IMR-90 (cell line): ENCODE measurements at regions not wholly inside any gene's neighbourhood (a gene's known extent, or its start where the extent isn't known, plus 50 kb on each side); places are given as distances from the start of the nearest gene placed in this dataset.

ENCODE experiments used
- ATAC-seq: fragments of 200-7000 bp; cut with Tn5 transposase; 2 replicates; pipeline ENCODE4 v1.9.1; 2020; ENCODE audit warnings: low read depth, mild to moderate bottlenecking, moderate library complexity
- BruUV-seq: library from RNA; stranded (reverse); fragments of 400-500 nt; replicated peaks from 2 replicates; lab custom pipeline; 2021; lab: Mats Ljungman, UMichigan
- CTCF ChIA-PET: fragments of 300-600 bp; formaldehyde crosslinking; extraction: SDS; loops from one replicate; lab custom pipeline; 2021; ENCODE audit warnings: antibody characterized with exemption; lab: Yijun Ruan, JAX
- POLR2A ChIA-PET: fragments of 300-600 bp; sonication (Branson Sonifier 250); formaldehyde crosslinking; loops from one replicate; lab custom pipeline; 2022; ENCODE audit warnings: antibody characterized with exemption; ENCODE audit not compliant: unreplicated experiment; lab: Charles Lee
- DNase-seq: peaks from one replicate; pipeline ENCODE4 v3.0.0; 2013
- H2AFZ ChIP-seq: replicated peaks from 2 replicates; pipeline ENCODE3; 2013; ENCODE audit warnings: low read length, mild to moderate bottlenecking; ENCODE audit not compliant: poor library complexity
- H2AK5ac ChIP-seq: 2 replicates; pipeline ENCODE4 v1.6.1; 2013; ENCODE audit warnings: low read depth, low read length, inconsistent platforms
- H2AK9ac ChIP-seq: replicated peaks from 2 replicates; pipeline ENCODE3; 2013; ENCODE audit warnings: mild to moderate bottlenecking, low read depth, low read length, moderate library complexity; ENCODE audit not compliant: poor library complexity
- H2BK120ac ChIP-seq: 2 replicates; pipeline ENCODE4 v1.6.1; 2013; ENCODE audit warnings: low read depth, low read length, inconsistent platforms
- H2BK15ac ChIP-seq: 3 replicates; pipeline ENCODE4 v1.6.1; 2013; ENCODE audit warnings: low read depth, low read length, inconsistent platforms
- H2BK20ac ChIP-seq: 2 replicates; pipeline ENCODE4 v1.6.1; 2013; ENCODE audit warnings: low read depth, mild to moderate bottlenecking, inconsistent platforms, low read length, moderate library complexity
- H2BK5ac ChIP-seq: 2 replicates; pipeline ENCODE4 v1.6.1; 2013; ENCODE audit warnings: mild to moderate bottlenecking, low read depth, low read length, inconsistent platforms; ENCODE audit not compliant: poor library complexity, severe bottlenecking
- H3K14ac ChIP-seq: replicated peaks from 2 replicates; pipeline ENCODE4 v1.6.1; 2013; ENCODE audit warnings: low read depth, low read length, inconsistent platforms
- H3K18ac ChIP-seq: 2 replicates; pipeline ENCODE4 v1.6.1; 2013; ENCODE audit warnings: low read depth, low read length, control low read depth
- H3K23ac ChIP-seq: 2 replicates; pipeline ENCODE4 v1.6.1; 2013; ENCODE audit warnings: low read depth, low read length, inconsistent platforms
- H3K27ac ChIP-seq: 2 replicates; pipeline ENCODE4 v1.5.1; 2013; ENCODE audit warnings: mild to moderate bottlenecking, control low read depth, low read length; ENCODE audit not compliant: insufficient read depth
- H3K27me3 ChIP-seq: 2 replicates; pipeline ENCODE4 v1.6.1; 2013; ENCODE audit warnings: low read length; ENCODE audit not compliant: control insufficient read depth, insufficient read depth
- H3K36me3 ChIP-seq: 2 replicates; pipeline ENCODE4 v1.6.1; 2013; ENCODE audit warnings: low read length, mixed read lengths; ENCODE audit not compliant: control insufficient read depth, insufficient read depth
- H3K4ac ChIP-seq: 2 replicates; pipeline ENCODE4 v1.6.1; 2013; ENCODE audit warnings: low read depth, low read length, inconsistent platforms
- H3K4me1 ChIP-seq: 2 replicates; pipeline ENCODE4 v1.6.1; 2013; ENCODE audit warnings: low read length, mixed read lengths; ENCODE audit not compliant: control insufficient read depth, insufficient read depth
- H3K4me2 ChIP-seq: 2 replicates; pipeline ENCODE4 v1.6.1; 2013; ENCODE audit warnings: low read depth, mild to moderate bottlenecking, control low read depth, low read length, moderate library complexity
- H3K4me3 ChIP-seq: 2 replicates; pipeline ENCODE4 v1.5.1; 2013; ENCODE audit warnings: low read depth, mild to moderate bottlenecking, control low read depth, low read length, moderate library complexity; ENCODE audit not compliant: insufficient read depth
- H3K56ac ChIP-seq: 2 replicates; pipeline ENCODE4 v1.6.1; 2013; ENCODE audit warnings: low read length, inconsistent platforms; ENCODE audit not compliant: insufficient read depth; ENCODE audit errors: extremely low read depth
- H3K79me1 ChIP-seq, 2 experiments: 2 replicates each; pipeline ENCODE4 v1.6.1; 2013; ENCODE audit warnings: low read length in 2 of 2, inconsistent platforms in 1 of 2, low read depth in 1 of 2
- H3K9ac ChIP-seq: 2 replicates; pipeline ENCODE4 v1.6.1; 2013; ENCODE audit warnings: low read depth, low read length, control low read depth
- H3K9me1 ChIP-seq: 2 replicates; pipeline ENCODE4 v1.6.1; 2013; ENCODE audit warnings: low read length, inconsistent platforms; ENCODE audit not compliant: insufficient read depth
- H3K9me3 ChIP-seq: 2 replicates; pipeline ENCODE4 v1.6.1; 2013; ENCODE audit warnings: low read length; ENCODE audit not compliant: control insufficient read depth, insufficient read depth
- H4K20me1 ChIP-seq: 2 replicates; pipeline ENCODE4 v1.6.1; 2013; ENCODE audit warnings: low read length, inconsistent platforms; ENCODE audit not compliant: insufficient read depth
- H4K5ac ChIP-seq: 2 replicates; pipeline ENCODE4 v1.6.1; 2013; ENCODE audit warnings: mild to moderate bottlenecking, low read depth, low read length, control low read depth
- H4K8ac ChIP-seq, 2 experiments: 2 replicates each; pipeline ENCODE4 v1.6.1; 2013; ENCODE audit warnings: low read depth in 2 of 2, low read length in 2 of 2, control low read depth in 1 of 2, inconsistent platforms in 1 of 2
- H4K91ac ChIP-seq: 2 replicates; pipeline ENCODE4 v1.6.1; 2013; ENCODE audit warnings: low read depth, low read length, inconsistent platforms; ENCODE audit not compliant: insufficient read depth
- BHLHE40 ChIP-seq: fragments of 150-350 bp; IDR thresholded peaks from 2 replicates; pipeline ENCODE4 v1.6.1; 2016; ENCODE audit warnings: mild to moderate bottlenecking, low read depth, low read length
- CEBPB ChIP-seq: IDR thresholded peaks from 2 replicates; pipeline ENCODE4 v1.6.1; 2012; ENCODE audit warnings: low read depth, low read length, improper control_type of control experiment
- CHD1 ChIP-seq: IDR thresholded peaks from 2 replicates; pipeline ENCODE4 v1.6.1; 2012; ENCODE audit warnings: low read depth, low read length, improper control_type of control experiment
- CTCF ChIP-seq: conservative IDR thresholded peaks from 2 replicates; pipeline ENCODE4 v1.5.1; 2012; ENCODE audit warnings: mild to moderate bottlenecking, low read depth, low read length, improper control_type of control experiment
- ELK1 ChIP-seq: fragments of 150-350 bp; IDR thresholded peaks from 2 replicates; pipeline ENCODE4 v1.6.1; 2016; ENCODE audit warnings: low read depth, mild to moderate bottlenecking, low read length, moderate library complexity, borderline replicate concordance
- FOS ChIP-seq: fragments of 150-350 bp; IDR thresholded peaks from 2 replicates; pipeline ENCODE4 v1.6.1; 2016; ENCODE audit warnings: low read depth, low read length
- MAFK ChIP-seq: IDR thresholded peaks from 2 replicates; pipeline ENCODE4 v1.6.1; 2012; ENCODE audit warnings: low read depth, low read length, improper control_type of control experiment
- MAZ ChIP-seq: IDR thresholded peaks from 2 replicates; pipeline ENCODE4 v1.6.1; 2012; ENCODE audit warnings: low read depth, mild to moderate bottlenecking, low read length, improper control_type of control experiment, moderate library complexity, borderline replicate concordance
- MXI1 ChIP-seq: IDR thresholded peaks from 2 replicates; pipeline ENCODE4 v1.6.1; 2012; ENCODE audit warnings: low read depth, mild to moderate bottlenecking, low read length, moderate library complexity, borderline replicate concordance
- NFE2L2 ChIP-seq: fragments of 150-350 bp; IDR thresholded peaks from 2 replicates; pipeline ENCODE4 v1.6.1; 2016; ENCODE audit warnings: low read depth, mild to moderate bottlenecking, low read length
- POLR2A ChIP-seq: IDR thresholded peaks from 2 replicates; pipeline ENCODE4 v1.6.1; 2012; ENCODE audit warnings: mild to moderate bottlenecking, low read depth, low read length
- RAD21 ChIP-seq: IDR thresholded peaks from 2 replicates; pipeline ENCODE4 v1.6.1; 2012; ENCODE audit warnings: low read length, improper control_type of control experiment
- RCOR1 ChIP-seq: IDR thresholded peaks from 2 replicates; pipeline ENCODE4 v1.6.1; 2012; ENCODE audit warnings: mild to moderate bottlenecking, low read length, improper control_type of control experiment; ENCODE audit not compliant: insufficient replicate concordance
- RFX5 ChIP-seq: IDR thresholded peaks from 2 replicates; pipeline ENCODE4 v1.8.0; 2012; ENCODE audit warnings: low read depth, mild to moderate bottlenecking, low read length, moderate library complexity
- SMC3 ChIP-seq: fragments of 150-350 bp; IDR thresholded peaks from 2 replicates; pipeline ENCODE4 v1.6.1; 2016; ENCODE audit warnings: low read depth, mild to moderate bottlenecking, antibody characterized with exemption, low read length, moderate library complexity
- USF2 ChIP-seq: fragments of 150-350 bp; IDR thresholded peaks from 2 replicates; pipeline ENCODE4 v1.6.1; 2017; ENCODE audit warnings: mild to moderate bottlenecking, antibody characterized with exemption, low read length, low read depth
- dilution Hi-C: fragments of 300-500 bp; cut with HindIII; formaldehyde crosslinking; loops from one replicate; pipeline ENCODE4 v1.14.3; 2018; ENCODE audit warnings: low sequenced_read_pairs; ENCODE audit not compliant: unreplicated experiment
- in situ Hi-C: fragments of 300-500 bp; cut with MboI; formaldehyde crosslinking; loops from 3 replicates; pipeline ENCODE4 v1.14.3; 2019; ENCODE audit warnings: low sequenced_read_pairs, inconsistent platforms, mixed read lengths
- intact Hi-C: fragments of 100-400 bp; cut with micrococcal nuclease; formaldehyde crosslinking; loops from 2 replicates; pipeline ENCODE4 v1.10.0; 2022

DNA sequence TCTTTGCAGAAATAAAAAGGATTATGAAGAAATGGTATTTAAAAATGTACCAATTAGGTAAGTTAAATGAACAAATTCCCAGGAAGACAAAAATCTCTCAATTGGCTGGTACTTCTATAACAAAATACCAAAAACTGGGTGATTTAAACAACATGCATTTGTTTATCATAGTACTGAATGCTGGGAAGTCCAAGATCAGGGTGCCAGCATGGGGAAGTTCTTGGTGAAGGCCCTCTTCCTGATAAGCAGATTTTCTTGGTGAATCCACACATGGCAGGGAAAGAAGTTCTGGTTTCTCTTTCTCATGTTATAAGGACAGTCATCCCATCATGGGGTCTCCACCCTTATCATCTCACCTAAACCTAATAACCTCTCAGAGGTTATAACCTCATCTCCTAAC, 271.6 kb upstream of the SETBP1 start:
- no peak overlapping the region for H3K23ac ChIP-seq
- ATAC-seq (no peak), DNase-seq (no peak)
- H3K4me1 ChIP-seq: no peaks in the 10 kb centered on the region
- no peaks in the 10 kb centered on the region for H3K36me3 ChIP-seq
- no peak overlapping the region for H3K4ac ChIP-seq
- no peak overlapping the region for H4K8ac ChIP-seq
- dilution Hi-C loops: no loop called here
- TF ChIP-seq FOS (no peak), MAFK (no peak), NFE2L2 (no peak), SMC3 (no peak), USF2 (no peak), MXI1 (no peak), CHD1 (no peak), RCOR1 (no peak), CEBPB (no peak), RFX5 (no peak), RAD21 (no peak), MAZ (no peak), ELK1 (no peak), CTCF (no peak), POLR2A (no peak), BHLHE40 (no peak)
- ChIA-PET CTCF (no interaction called here), POLR2A (no interaction called here)
- no peak overlapping the region for H3K4me2 ChIP-seq
- H3K9ac ChIP-seq: no peak overlapping the region
- H3K27ac ChIP-seq: no peak overlapping the region
- H3K9me3 ChIP-seq: no peaks in the 10 kb centered on the region
- H4K20me1 ChIP-seq: no peaks in the 10 kb centered on the region
- no peak overlapping the region for H2BK120ac ChIP-seq
- intact Hi-C loops: no loop called here
- no peaks in the 10 kb centered on the region for H3K9me1 ChIP-seq
- H2AK5ac ChIP-seq: no peak overlapping the region
- no peak overlapping the region for H3K4me3 ChIP-seq
- no peak overlapping the region for H3K14ac ChIP-seq
- no peak overlapping the region for H2BK20ac ChIP-seq
- no peak overlapping the region for H2BK15ac ChIP-seq
- no peaks in the 10 kb centered on the region for H3K79me1 ChIP-seq
- H4K5ac ChIP-seq: no peak overlapping the region
- H4K91ac ChIP-seq: no peak overlapping the region
- no TSS peak for BruUV-seq
- no peak overlapping the region for H2AFZ ChIP-seq
- no peak overlapping the region for H3K56ac ChIP-seq
- no peak overlapping the region for H2AK9ac ChIP-seq
- H2BK5ac ChIP-seq: no peak overlapping the region
- no peaks in the 10 kb centered on the region for H3K27me3 ChIP-seq
- in situ Hi-C loops: no loop called here
- H3K18ac ChIP-seq: no peak overlapping the region
